A673 (cell line): ENCODE measurements at regions not wholly inside any gene's neighbourhood (a gene's known extent, or its start where the extent isn't known, plus 50 kb on each side); places are given as distances from the start of the nearest gene placed in this dataset.

Experiments used
- BruUV-seq: library from RNA; stranded (reverse); fragments of 400-500 nt; replicated peaks from 2 replicates; lab custom pipeline; 2021; lab: Mats Ljungman, UMichigan
- CTCF ChIA-PET: fragments of 300-600 bp; sonication (Branson Sonifier 250); formaldehyde crosslinking; loops from one replicate; lab custom pipeline; 2022; ENCODE audit warnings: antibody characterized with exemption; lab: Charles Lee
- POLR2A ChIA-PET: fragments of 300-600 bp; sonication (Branson Sonifier 250); formaldehyde crosslinking; loops from one replicate; lab custom pipeline; 2022; ENCODE audit warnings: antibody characterized with exemption; ENCODE audit not compliant: low non-redundant PET; lab: Charles Lee
- DNase-seq: peaks from one replicate; pipeline ENCODE4 v3.0.0-alpha.2; 2015; ENCODE audit warnings: low spot score
- H3K27ac ChIP-seq: fragments of 200-600 bp; sonication (generic); 2 replicates; pipeline ENCODE4 v1.5.1; 2016; ENCODE audit warnings: mixed run types, low read depth, mild to moderate bottlenecking, mixed read lengths, antibody characterized with exemption, low read length; ENCODE audit not compliant: poor library complexity, severe bottlenecking
- H3K27me3 ChIP-seq: fragments of 200-600 bp; sonication (generic); replicated peaks from 2 replicates; pipeline ENCODE4 v1.6.1; 2017; ENCODE audit warnings: mixed run types, low read depth, mild to moderate bottlenecking, mixed read lengths, antibody characterized with exemption, low read length; ENCODE audit not compliant: insufficient read depth, poor library complexity
- H3K36me3 ChIP-seq: fragments of 200-600 bp; sonication (generic); 2 replicates; pipeline ENCODE4 v1.6.1; 2016; ENCODE audit warnings: mixed run types, mild to moderate bottlenecking, mixed read lengths, antibody characterized with exemption, low read length; ENCODE audit not compliant: insufficient read depth, poor library complexity, severe bottlenecking
- H3K4me1 ChIP-seq: fragments of 200-600 bp; sonication (generic); 2 replicates; pipeline ENCODE4 v1.6.1; 2017; ENCODE audit warnings: mixed run types, mild to moderate bottlenecking, mixed read lengths, antibody characterized with exemption, low read length; ENCODE audit not compliant: insufficient read depth, poor library complexity, severe bottlenecking
- H3K4me3 ChIP-seq: fragments of 200-600 bp; sonication (generic); 2 replicates; pipeline ENCODE4 v1.5.1; 2016; ENCODE audit warnings: low read depth, mixed run types, mild to moderate bottlenecking, mixed read lengths, low read length; ENCODE audit not compliant: poor library complexity, severe bottlenecking
- H3K9me3 ChIP-seq: fragments of 200-600 bp; sonication (generic); 2 replicates; pipeline ENCODE4 v1.6.1; 2016; ENCODE audit warnings: mixed run types, low read depth, mild to moderate bottlenecking, mixed read lengths, antibody characterized with exemption, low read length; ENCODE audit not compliant: poor library complexity, severe bottlenecking
- EZH2 ChIP-seq: fragments of 200-600 bp; sonication (generic); IDR thresholded peaks from 2 replicates; pipeline ENCODE4 v1.6.1; 2017; ENCODE audit warnings: borderline replicate concordance, low read depth, mild to moderate bottlenecking, mixed read lengths, antibody characterized with exemption, low read length; ENCODE audit not compliant: poor library complexity, severe bottlenecking
- intact Hi-C: fragments of 100-400 bp; cut with micrococcal nuclease; formaldehyde crosslinking; loops from one replicate; pipeline ENCODE4 v1.10.0; 2022; ENCODE audit not compliant: unreplicated experiment
- TF ChIP-seq, protein P1 (sequence below): fragments of 300-800, 200-600 bp; sonication (generic); conservative IDR thresholded peaks from 2 replicates; pipeline ENCODE4 v1.5.1; 2017; ENCODE audit warnings: low read depth, mild to moderate bottlenecking, antibody characterized with exemption, low read length, moderate library complexity, mixed read lengths

DNA sequence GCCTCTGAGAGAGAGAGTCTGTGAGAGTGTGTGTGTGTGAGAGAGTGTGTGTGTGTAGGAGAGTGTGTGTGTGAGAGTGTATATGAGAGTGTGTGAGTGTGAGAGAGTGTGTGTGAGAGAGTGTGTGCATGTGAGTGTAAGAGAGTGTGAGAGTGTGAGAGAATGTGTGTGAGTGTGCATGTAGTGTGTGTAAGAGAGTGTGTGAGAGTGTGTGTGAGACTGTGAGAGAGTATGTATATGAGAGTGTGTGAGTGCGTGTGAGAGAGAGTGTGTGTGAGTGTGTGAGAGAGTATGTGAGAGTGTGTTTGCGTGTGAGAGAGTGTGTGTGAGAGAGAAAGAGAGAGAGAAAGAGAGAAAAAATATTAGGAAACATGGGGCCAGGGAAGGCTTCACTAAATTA lies 588.3 kb upstream of the SGCD start:
- no peaks in the 10 kb centered on the region for H3K9me3 ChIP-seq
- no peak overlapping the region for H3K4me3 ChIP-seq
- BruUV-seq: no TSS peak
- H3K27me3 ChIP-seq: no peaks in the 10 kb centered on the region
- DNase-seq: no peak
- TF ChIP-seq, protein P1, sequence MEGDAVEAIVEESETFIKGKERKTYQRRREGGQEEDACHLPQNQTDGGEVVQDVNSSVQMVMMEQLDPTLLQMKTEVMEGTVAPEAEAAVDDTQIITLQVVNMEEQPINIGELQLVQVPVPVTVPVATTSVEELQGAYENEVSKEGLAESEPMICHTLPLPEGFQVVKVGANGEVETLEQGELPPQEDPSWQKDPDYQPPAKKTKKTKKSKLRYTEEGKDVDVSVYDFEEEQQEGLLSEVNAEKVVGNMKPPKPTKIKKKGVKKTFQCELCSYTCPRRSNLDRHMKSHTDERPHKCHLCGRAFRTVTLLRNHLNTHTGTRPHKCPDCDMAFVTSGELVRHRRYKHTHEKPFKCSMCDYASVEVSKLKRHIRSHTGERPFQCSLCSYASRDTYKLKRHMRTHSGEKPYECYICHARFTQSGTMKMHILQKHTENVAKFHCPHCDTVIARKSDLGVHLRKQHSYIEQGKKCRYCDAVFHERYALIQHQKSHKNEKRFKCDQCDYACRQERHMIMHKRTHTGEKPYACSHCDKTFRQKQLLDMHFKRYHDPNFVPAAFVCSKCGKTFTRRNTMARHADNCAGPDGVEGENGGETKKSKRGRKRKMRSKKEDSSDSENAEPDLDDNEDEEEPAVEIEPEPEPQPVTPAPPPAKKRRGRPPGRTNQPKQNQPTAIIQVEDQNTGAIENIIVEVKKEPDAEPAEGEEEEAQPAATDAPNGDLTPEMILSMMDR: no peak
- TF ChIP-seq EZH2: no peak
- no peaks in the 10 kb centered on the region for H3K36me3 ChIP-seq
- H3K27ac ChIP-seq: no peak overlapping the region
- H3K4me1 ChIP-seq: no peaks in the 10 kb centered on the region
- ChIA-PET CTCF (no interaction called here), POLR2A (no interaction called here)
- intact Hi-C loops: no loop called here

DNA sequence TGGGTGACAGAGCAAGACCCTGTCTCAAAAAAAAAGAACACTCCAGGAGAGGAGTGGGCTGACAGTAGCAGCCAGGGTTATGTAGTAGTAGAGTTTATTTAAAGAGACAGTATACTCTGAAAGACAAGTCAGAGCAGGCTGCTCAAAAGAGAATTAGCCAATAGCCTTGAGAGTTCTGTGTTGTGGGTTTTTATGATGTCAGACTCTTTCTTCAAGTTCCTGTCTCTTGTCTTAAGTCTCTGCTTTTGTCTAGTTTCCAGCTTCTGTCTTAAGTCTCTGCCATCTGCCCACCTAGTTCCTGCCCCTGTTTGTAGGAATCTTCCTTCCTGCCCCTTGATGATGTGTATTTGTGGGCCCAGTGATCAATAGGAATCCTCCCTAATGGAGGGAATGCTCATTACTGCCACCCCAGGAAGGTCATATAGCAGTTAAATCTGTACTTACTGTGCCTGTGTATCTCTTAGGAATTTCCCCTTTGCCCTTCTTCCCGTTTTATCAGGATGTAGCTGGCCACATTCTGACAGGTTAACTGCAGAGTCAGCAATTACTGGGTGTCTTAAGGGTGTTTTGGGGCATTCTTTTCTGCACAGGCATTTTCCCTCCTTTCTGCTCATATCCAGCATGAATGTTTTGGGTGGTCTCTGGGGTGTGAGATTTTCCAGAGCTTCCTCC lies 580.5 kb upstream of the SGCD start:
- Histone ChIP-seq H3K4me3 (no peak overlapping the region), H3K9me3 (no peaks in the 10 kb centered on the region), H3K27ac (no peak overlapping the region), H3K4me1 (no peaks in the 10 kb centered on the region), H3K27me3 (no peaks in the 10 kb centered on the region), H3K36me3 (no peaks in the 10 kb centered on the region)
- CTCF ChIA-PET: no interaction called here
- no peak for DNase-seq
- POLR2A ChIA-PET: no interaction called here
- intact Hi-C loops: no loop called here
- BruUV-seq: no TSS peak
- TF ChIP-seq, protein P1: no peak
- no peak for TF ChIP-seq EZH2

DNA sequence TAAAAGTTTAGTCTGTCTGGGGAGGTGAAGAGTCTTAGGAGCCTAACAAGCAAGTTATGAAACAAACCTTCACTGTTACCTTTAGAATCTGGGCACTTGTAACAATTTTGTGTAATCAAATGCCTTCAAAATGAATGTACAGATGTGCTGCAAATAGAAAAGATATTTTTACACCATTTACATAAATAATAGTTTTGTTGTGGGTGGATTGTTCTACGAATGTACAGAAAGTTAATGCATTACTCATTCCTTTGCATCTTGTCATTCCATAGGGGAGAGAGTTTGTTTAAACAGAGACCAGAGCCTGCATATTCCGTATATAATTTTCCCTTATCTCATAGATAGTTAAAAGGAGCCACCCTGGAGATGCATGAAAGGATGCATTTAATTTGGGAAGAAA lies 576.9 kb upstream of the SGCD start:
- intact Hi-C loops: no loop called here
- ChIA-PET CTCF (no interaction called here), POLR2A (no interaction called here)
- no peaks in the 10 kb centered on the region for H3K27me3 ChIP-seq
- BruUV-seq: no TSS peak
- no peaks in the 10 kb centered on the region for H3K9me3 ChIP-seq
- H3K36me3 ChIP-seq: no peaks in the 10 kb centered on the region
- H3K4me1 ChIP-seq: no peaks in the 10 kb centered on the region
- H3K27ac ChIP-seq: no peak overlapping the region
- H3K4me3 ChIP-seq: no peak overlapping the region
- DNase-seq: no peak
- TF ChIP-seq, protein P1: no peak
- no peak for TF ChIP-seq EZH2
